HL-60 (cell line): ENCODE measurements at regions not wholly inside any gene's neighbourhood (a gene's known extent, or its start where the extent isn't known, plus 50 kb on each side); places are given as distances from the start of the nearest gene placed in this dataset.

ENCODE experiments used
- GABPA ChIP-seq: IDR thresholded peaks from 2 replicates; pipeline ENCODE4 v1.6.1; 2012; ENCODE audit warnings: low read depth
- POLR2AphosphoS5 ChIP-seq: IDR thresholded peaks from 2 replicates; pipeline ENCODE4 v1.6.1; 2012; ENCODE audit warnings: low read depth
- SPI1 ChIP-seq: IDR thresholded peaks from 2 replicates; pipeline ENCODE4 v1.6.1; 2012; ENCODE audit warnings: low read depth, mild to moderate bottlenecking, borderline replicate concordance
- TF ChIP-seq, protein P1 (sequence below): IDR thresholded peaks from one replicate; pipeline ENCODE4 v1.5.1; 2011; ENCODE audit warnings: low read length, control low read depth, inconsistent platforms; ENCODE audit not compliant: insufficient read depth
- TF ChIP-seq, protein P2 (sequence below): IDR thresholded peaks from 2 replicates; pipeline ENCODE4 v1.6.1; 2012; ENCODE audit warnings: low read depth; ENCODE audit not compliant: insufficient replicate concordance

DNA sequence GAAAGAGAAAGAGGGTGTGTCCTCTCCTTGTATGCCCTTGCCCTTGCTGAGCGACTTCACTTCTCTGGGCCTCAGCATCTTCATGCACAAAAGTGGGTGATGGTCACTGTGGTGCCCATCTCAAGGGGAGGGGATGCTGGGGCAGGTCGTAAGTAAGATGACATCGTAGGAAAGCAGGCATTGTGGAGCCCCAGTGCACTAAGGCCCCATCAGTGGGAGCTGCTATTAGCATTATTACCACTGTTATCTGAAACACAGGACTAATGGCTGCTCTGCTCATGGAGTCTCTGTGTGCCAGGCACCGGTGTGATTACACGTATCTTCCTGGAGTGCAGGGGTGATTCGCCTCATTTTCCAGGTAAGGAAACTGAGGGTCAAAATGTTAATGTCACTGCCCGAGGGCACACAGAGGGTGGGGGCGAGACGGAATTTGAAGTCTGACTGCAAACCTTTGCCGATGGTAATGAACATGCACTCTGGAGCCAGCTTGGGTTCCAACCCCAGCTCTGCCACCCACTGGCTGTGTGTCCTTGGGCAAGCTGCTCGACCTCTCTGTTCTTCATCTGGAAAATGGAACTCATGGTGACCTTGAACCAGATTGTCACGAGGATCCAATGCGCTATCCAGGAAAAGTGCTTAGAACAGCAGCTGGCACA is 63.2 kb upstream of the GSE1 start:
- TF ChIP-seq, protein P1, sequence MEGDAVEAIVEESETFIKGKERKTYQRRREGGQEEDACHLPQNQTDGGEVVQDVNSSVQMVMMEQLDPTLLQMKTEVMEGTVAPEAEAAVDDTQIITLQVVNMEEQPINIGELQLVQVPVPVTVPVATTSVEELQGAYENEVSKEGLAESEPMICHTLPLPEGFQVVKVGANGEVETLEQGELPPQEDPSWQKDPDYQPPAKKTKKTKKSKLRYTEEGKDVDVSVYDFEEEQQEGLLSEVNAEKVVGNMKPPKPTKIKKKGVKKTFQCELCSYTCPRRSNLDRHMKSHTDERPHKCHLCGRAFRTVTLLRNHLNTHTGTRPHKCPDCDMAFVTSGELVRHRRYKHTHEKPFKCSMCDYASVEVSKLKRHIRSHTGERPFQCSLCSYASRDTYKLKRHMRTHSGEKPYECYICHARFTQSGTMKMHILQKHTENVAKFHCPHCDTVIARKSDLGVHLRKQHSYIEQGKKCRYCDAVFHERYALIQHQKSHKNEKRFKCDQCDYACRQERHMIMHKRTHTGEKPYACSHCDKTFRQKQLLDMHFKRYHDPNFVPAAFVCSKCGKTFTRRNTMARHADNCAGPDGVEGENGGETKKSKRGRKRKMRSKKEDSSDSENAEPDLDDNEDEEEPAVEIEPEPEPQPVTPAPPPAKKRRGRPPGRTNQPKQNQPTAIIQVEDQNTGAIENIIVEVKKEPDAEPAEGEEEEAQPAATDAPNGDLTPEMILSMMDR = no peak
- TF ChIP-seq POLR2AphosphoS5 (no peak), GABPA (no peak), SPI1 (no peak)
- TF ChIP-seq, protein P2, sequence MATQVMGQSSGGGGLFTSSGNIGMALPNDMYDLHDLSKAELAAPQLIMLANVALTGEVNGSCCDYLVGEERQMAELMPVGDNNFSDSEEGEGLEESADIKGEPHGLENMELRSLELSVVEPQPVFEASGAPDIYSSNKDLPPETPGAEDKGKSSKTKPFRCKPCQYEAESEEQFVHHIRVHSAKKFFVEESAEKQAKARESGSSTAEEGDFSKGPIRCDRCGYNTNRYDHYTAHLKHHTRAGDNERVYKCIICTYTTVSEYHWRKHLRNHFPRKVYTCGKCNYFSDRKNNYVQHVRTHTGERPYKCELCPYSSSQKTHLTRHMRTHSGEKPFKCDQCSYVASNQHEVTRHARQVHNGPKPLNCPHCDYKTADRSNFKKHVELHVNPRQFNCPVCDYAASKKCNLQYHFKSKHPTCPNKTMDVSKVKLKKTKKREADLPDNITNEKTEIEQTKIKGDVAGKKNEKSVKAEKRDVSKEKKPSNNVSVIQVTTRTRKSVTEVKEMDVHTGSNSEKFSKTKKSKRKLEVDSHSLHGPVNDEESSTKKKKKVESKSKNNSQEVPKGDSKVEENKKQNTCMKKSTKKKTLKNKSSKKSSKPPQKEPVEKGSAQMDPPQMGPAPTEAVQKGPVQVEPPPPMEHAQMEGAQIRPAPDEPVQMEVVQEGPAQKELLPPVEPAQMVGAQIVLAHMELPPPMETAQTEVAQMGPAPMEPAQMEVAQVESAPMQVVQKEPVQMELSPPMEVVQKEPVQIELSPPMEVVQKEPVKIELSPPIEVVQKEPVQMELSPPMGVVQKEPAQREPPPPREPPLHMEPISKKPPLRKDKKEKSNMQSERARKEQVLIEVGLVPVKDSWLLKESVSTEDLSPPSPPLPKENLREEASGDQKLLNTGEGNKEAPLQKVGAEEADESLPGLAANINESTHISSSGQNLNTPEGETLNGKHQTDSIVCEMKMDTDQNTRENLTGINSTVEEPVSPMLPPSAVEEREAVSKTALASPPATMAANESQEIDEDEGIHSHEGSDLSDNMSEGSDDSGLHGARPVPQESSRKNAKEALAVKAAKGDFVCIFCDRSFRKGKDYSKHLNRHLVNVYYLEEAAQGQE = no peak
